ENCODE measurements at regions not wholly inside any gene's neighbourhood (a gene's known extent, or its start where the extent isn't known, plus 50 kb on each side); places are given as distances from the start of the nearest gene placed in this dataset.

DNA sequence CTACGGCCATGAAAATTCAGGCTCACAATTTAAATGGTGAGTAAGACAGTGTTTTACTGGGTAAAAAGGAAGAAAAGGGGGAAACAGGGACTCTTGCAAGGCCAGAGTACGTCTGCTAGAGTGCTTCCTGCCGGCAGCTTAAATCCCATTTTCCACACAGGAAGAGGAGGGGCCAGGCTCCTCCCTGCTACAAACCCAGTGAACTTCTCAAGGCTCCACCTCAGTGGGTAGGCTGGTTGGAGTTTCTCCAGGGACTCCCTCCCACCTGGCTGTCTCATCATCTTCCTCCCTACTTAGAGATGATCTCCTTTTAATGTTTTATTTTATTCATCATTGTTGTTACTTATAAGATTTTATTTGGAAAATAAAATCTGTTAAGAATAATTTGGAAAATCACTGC is 62.6 kb upstream of the SEMA3C start:
- TF ChIP-seq EP300 (IDR thresholded peaks at IDR 0.05) (no peak), POLR2AphosphoS5 (IDR thresholded peaks at IDR 0.05) (no peak), POLR2A (IDR thresholded peaks at IDR 0.05) (no peak)
- TF ChIP-seq, protein P1, sequence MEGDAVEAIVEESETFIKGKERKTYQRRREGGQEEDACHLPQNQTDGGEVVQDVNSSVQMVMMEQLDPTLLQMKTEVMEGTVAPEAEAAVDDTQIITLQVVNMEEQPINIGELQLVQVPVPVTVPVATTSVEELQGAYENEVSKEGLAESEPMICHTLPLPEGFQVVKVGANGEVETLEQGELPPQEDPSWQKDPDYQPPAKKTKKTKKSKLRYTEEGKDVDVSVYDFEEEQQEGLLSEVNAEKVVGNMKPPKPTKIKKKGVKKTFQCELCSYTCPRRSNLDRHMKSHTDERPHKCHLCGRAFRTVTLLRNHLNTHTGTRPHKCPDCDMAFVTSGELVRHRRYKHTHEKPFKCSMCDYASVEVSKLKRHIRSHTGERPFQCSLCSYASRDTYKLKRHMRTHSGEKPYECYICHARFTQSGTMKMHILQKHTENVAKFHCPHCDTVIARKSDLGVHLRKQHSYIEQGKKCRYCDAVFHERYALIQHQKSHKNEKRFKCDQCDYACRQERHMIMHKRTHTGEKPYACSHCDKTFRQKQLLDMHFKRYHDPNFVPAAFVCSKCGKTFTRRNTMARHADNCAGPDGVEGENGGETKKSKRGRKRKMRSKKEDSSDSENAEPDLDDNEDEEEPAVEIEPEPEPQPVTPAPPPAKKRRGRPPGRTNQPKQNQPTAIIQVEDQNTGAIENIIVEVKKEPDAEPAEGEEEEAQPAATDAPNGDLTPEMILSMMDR (IDR thresholded peaks at IDR 0.05) = no peak
- Histone ChIP-seq H3K27me3 (no peaks in the 10 kb centered on the region), H3K9me3 (peaks cover 3% of the 10 kb centered on the region), H3K4me1 (no peaks in the 10 kb centered on the region), H3K27ac (no peak overlapping the region), H3K4me3 (no peak overlapping the region), H3K36me3 (no peaks in the 10 kb centered on the region)
- DNase-seq (ENCODE audit: low spot score in 2 of 2) = no peak
- 77% methylated on average over 3 of the region's 3 CpGs for WGBS

DNA sequence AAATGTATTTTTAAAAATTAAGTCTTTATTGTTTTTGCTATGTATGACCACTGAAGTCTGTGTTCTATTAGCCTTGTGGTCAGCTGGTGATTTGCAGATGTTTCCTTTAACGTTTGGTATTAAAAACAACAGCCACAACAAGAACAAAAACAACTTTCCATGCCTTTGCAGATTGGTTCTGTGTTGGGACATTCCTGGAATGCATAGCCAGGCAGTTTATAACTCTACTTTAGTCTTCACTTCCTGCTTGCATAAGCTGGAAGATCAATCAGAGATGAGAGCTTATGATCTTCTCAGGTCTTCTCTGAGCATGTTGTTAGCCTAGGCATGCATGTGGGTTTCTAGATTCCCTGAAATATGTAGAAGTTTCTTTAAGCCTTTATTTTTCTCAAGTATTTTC is 58.9 kb upstream of the SEMA3C start:
- no peak for DNase-seq (ENCODE audit: low spot score in 2 of 2)
- no peaks in the 10 kb centered on the region for H3K36me3 ChIP-seq
- H3K27ac ChIP-seq = no peak overlapping the region
- WGBS = 58% methylated on average over 1 of the region's 1 CpG
- peaks cover 3% of the 10 kb centered on the region for H3K9me3 ChIP-seq
- no peak overlapping the region for H3K4me3 ChIP-seq
- no peaks in the 10 kb centered on the region for H3K27me3 ChIP-seq
- TF ChIP-seq, protein P1 (IDR thresholded peaks at IDR 0.05) = no peak
- TF ChIP-seq EP300 (IDR thresholded peaks at IDR 0.05) (no peak), POLR2AphosphoS5 (IDR thresholded peaks at IDR 0.05) (no peak), POLR2A (IDR thresholded peaks at IDR 0.05) (no peak)
- H3K4me1 ChIP-seq = no peaks in the 10 kb centered on the region

DNA sequence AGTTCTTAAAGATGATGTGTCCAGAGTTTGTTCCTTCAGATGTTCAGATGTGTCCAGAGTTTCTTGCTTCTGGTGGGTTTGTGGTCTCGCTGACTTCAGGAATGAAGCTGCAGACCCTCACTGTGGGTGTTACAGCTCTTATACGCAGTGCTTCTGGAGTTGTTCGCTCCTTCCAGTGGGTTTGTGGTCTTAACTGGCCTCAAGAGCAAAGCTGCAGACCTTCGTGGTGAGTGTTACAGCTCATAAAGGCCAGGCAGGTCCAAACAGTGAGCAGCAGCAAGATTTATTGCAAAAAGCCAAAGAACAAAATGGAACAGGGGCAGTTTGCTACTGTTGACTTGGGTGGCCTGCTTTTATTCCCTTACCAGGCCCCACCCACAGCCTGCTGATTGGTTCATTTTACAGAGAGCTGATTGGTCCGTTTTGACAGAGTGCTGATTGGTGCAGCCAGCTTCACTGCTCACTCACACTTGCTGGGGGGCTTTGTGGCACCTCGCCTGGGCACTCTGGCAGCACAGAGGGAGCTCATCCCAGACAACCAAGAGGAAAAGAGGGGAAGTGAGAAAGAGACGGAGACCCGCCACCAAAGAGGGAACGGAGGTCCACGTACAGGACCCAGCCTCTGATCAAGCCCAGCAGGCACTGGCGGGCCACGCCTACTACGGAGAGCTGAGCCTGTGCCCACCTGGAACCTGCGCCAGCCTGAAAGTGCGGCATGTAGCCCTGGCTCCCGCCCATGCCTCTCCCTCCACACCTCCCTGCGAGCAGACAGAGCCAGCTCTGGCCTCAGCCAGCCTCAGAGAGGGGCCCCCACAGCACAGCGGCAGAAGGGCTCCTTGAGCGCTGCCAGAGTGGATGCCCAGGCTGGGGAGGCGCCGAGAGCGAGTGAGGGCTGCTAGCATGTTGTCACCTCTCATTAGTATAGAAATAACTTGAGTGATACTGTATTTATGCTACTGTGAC is 55.8 kb upstream of the SEMA3C start:
- H3K9me3 ChIP-seq = peaks cover 3% of the 10 kb centered on the region
- H3K36me3 ChIP-seq = no peaks in the 10 kb centered on the region
- H3K4me1 ChIP-seq = no peaks in the 10 kb centered on the region
- DNase-seq (ENCODE audit: low spot score in 2 of 2) = no peak
- TF ChIP-seq, protein P1 (IDR thresholded peaks at IDR 0.05) = no peak
- no peak for TF ChIP-seq EP300 (IDR thresholded peaks at IDR 0.05)
- WGBS = 87% methylated on average over 16 of the region's 22 CpGs
- H3K4me3 ChIP-seq = no peak overlapping the region
- H3K27me3 ChIP-seq = no peaks in the 10 kb centered on the region
- no peak overlapping the region for H3K27ac ChIP-seq

DNA sequence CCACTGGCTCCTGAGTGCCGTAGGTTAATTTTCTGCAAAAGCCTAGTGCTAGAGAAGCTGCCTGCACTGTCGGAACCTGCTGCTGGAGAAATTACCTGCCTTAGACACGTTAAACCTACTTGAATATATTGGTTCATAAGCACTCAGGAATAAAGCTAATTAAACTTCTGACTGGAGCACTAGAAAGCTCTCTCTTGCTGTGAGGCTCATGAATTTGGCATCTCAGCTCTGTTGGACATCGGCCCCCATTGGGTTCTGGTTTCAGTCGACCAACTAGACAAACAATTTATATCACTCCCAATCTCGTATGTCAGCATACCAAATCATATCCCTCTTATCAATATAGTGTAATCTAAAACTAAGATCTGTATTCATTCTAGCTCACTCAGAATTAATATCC is 52.4 kb upstream of the SEMA3C start:
- no peak for DNase-seq (ENCODE audit: low spot score in 2 of 2)
- 81% methylated on average over 6 of the region's 6 CpGs for WGBS
- Histone ChIP-seq H3K4me3 (no peak overlapping the region), H3K36me3 (no peaks in the 10 kb centered on the region), H3K9me3 (no peaks in the 10 kb centered on the region), H3K4me1 (no peaks in the 10 kb centered on the region), H3K27me3 (no peaks in the 10 kb centered on the region), H3K27ac (no peak overlapping the region)
- TF ChIP-seq POLR2AphosphoS5 (IDR thresholded peaks at IDR 0.05) = no peak
- no peak for TF ChIP-seq EP300 (IDR thresholded peaks at IDR 0.05)
- TF ChIP-seq POLR2A (IDR thresholded peaks at IDR 0.05) = no peak
- TF ChIP-seq, protein P1 (IDR thresholded peaks at IDR 0.05) = no peak

Measured in suprapubic skin (tissue), 4 donors.